ENCODE measurements at regions not wholly inside any gene's neighbourhood (a gene's known extent, or its start where the extent isn't known, plus 50 kb on each side); places are given as distances from the start of the nearest gene placed in this dataset.
"Not testable (repeated sequence)": the region's sequence is repeated elsewhere in the genome, so short reads cannot be mapped to it uniquely, and the experiment has no call there.

DNA sequence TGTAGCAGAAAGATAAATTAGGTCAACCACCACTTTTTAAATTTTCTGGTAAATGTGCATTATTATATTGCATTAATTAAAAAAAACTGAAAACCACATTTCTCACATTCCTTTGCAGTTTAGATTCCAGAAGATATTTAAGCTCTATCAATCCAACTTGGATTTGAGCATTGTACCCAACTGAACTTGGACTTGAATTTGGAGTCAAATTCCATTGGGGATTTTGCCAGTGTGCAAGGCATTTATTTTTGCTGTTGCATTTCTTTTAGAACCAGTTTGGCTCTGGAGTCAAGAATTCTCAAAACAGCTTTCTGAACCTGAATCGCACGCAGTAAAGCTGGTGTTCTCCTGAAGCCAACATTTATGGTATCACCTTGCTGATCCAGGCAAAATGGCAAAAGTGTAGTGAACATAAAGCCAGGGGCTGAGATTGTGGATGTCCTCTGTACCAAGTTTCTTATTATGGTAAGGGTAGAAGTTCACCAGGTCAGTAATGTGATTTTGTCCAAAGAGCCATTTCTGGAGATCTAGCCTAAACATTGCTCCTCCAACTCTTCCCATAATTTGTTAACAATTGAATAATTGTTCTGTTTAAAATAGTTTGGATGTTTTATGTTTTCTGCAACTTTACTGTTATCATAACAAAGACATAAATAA lies 890.9 kb downstream of the LRRIQ3 start:
- no peaks in the 10 kb centered on the region for H3K27me3 Mint-ChIP-seq (ENCODE audit: low read depth in 3 of 3)
- no peak overlapping the region for H3K4me3 Mint-ChIP-seq
- H3K9me3 Mint-ChIP-seq = peaks cover 3 to 39% (median 16%) of the 10 kb centered on the region in 6 donors
- no peak overlapping the region for H3K27ac Mint-ChIP-seq
- no peaks in the 10 kb centered on the region for H3K4me1 Mint-ChIP-seq
- no peaks in the 10 kb centered on the region for H3K36me3 Mint-ChIP-seq
- no peak for DNase-seq

DNA sequence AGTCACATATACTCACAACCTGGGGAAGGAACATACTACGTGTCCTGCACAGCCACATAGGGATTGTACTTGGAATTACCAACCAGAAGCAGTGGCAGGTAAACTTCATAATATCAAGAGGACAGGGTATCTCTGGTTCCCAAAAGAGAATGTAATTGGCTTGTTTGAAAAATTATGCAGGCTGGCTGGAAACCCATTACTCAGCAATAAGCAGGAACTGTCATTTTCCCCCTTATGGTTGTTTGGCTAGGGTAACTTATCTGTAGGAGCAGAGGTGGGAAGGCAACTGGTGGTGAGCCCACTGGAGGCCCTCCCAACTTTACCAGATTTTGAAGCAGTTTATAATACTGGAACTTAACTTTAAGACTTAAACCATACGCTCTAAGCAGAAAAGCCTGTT lies 924.1 kb downstream of the LRRIQ3 start:
- Mint-ChIP-seq H3K4me1 (no peaks in the 10 kb centered on the region), H3K9me3 (peaks cover 13 to 44% (median 22%) of the 10 kb centered on the region in 6 donors), H3K36me3 (peaks cover 0 to 3% (median under 1%) of the 10 kb centered on the region in 3 donors), H3K27me3 (ENCODE audit: low read depth in 3 of 3) (no peaks in the 10 kb centered on the region), H3K27ac (no peak overlapping the region), H3K4me3 (no peak overlapping the region)
- no peak for DNase-seq

DNA sequence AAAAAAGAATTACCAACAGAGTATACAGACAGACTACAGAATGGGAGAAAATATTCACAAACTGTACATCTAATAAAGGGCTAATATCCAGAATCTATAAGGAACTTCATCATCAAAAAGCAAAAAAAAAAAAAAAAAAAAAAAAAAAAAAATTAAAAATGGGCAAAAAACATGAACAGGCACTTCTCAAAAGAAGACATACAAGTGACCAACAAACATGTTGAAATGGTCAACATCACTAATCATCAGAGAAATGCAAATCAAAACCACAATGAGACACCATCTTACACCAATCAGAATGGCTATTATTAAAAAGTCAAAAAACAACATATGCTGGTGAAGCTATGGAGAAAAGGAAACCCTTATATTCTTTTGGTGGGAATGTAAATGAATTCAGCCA lies 952.8 kb downstream of the LRRIQ3 start:
- DNase-seq; H3K4me3 Mint-ChIP-seq; H3K27me3 Mint-ChIP-seq (ENCODE audit: low read depth in 3 of 3); H3K4me1 Mint-ChIP-seq; H3K27ac Mint-ChIP-seq; H3K36me3 Mint-ChIP-seq: not testable (repeated sequence)
- H3K9me3 Mint-ChIP-seq = peaks cover 8 to 46% (median 25%) of the 10 kb centered on the region in 6 donors

DNA sequence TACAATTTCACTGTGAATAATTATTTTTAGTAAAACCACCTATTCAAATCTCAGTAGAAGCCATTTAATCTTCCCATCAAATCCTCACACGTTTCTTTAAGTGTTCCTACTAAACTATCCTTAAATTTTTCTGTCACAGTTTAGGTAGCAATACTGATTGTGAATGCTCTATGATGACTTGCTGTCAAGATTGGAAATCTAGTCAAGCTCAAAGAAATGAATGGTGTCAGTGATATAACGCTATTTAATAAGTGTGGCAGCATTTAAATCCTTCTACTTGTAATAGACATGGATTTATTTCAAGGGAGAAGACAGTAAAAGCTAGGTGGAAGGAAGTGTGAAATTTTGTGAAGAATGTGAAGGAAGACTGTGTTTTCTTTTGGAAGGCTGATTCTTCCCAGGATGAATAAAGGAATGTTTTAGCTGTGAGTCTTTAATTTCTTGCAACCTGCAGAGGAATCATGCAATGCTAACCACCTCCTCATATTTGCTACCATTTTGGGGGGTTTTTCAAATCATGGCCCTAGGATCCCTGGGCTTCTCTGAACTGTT lies 936.7 kb upstream of the NEGR1 start:
- H3K9me3 Mint-ChIP-seq = peaks cover 2 to 44% (median 25%) of the 10 kb centered on the region in 6 donors
- no peak for DNase-seq
- peaks cover 0 to 2% (median 0%) of the 10 kb centered on the region in 3 donors for H3K27me3 Mint-ChIP-seq (ENCODE audit: low read depth in 3 of 3)
- no peak overlapping the region for H3K4me3 Mint-ChIP-seq
- no peaks in the 10 kb centered on the region for H3K4me1 Mint-ChIP-seq
- no peak overlapping the region for H3K27ac Mint-ChIP-seq
- no peaks in the 10 kb centered on the region for H3K36me3 Mint-ChIP-seq

DNA sequence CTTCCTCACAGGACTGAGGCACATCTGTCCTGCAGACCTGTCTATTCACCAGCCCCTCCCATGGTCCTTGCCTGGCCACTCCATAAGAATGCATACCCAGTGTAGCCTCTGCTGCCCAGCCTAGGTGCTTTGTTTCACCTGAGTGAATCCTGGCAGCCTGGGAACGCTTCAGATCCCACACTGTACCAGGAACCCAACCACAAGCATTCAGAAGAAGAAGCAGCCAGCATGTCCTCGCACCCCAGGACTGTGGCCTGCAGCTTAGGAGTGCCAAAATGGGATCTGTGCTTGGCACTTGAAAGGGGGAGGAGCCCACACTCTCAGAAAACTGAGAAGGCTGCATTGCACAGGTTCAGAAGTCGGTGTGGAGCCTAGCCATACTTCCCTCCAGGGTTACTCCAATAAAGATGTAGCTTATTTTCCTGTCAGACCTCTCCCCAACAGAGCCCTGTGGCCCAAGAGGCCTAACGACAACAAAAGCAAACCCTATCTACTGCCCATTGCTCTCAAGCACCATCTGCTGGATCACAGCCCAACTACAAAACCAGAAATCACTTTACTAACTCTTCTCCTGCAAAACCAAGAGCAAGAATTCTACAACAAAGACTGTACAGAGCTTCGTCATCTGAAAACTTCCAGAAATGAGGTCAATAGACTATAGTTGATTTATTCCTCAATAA lies 923.1 kb upstream of the NEGR1 start:
- Mint-ChIP-seq H3K4me3 (no peak overlapping the region), H3K4me1 (no peaks in the 10 kb centered on the region), H3K36me3 (no peaks in the 10 kb centered on the region), H3K27ac (no peak overlapping the region), H3K9me3 (peaks cover 9 to 43% (median 28%) of the 10 kb centered on the region in 6 donors), H3K27me3 (ENCODE audit: low read depth in 3 of 3) (peaks cover 0 to 2% (median 0%) of the 10 kb centered on the region in 3 donors)
- no peak for DNase-seq

DNA sequence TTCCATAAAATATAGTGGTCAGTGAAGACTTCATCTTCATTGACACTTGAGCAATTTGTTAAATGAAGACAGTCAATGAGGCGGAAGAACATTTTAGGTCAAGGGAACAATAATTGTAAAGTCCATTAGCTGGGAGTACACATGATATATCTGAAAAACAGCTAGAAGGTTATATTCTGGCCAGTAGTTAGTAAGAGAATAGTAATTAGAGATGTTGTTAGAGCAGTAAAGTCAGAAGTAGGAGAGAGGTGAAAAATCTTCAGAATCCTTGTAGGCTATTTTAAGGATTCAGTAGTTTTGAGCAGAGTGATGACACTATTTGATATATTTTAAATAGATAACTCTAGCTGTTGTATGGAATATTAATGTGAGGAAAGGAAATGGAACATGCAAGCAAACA lies 915.6 kb upstream of the NEGR1 start:
- DNase-seq = no peak
- Mint-ChIP-seq H3K27ac (no peak overlapping the region), H3K36me3 (no peaks in the 10 kb centered on the region), H3K4me1 (no peaks in the 10 kb centered on the region), H3K27me3 (ENCODE audit: low read depth in 3 of 3) (no peaks in the 10 kb centered on the region), H3K9me3 (peaks cover 4 to 25% (median 9%) of the 10 kb centered on the region in 6 donors), H3K4me3 (no peak overlapping the region)

DNA sequence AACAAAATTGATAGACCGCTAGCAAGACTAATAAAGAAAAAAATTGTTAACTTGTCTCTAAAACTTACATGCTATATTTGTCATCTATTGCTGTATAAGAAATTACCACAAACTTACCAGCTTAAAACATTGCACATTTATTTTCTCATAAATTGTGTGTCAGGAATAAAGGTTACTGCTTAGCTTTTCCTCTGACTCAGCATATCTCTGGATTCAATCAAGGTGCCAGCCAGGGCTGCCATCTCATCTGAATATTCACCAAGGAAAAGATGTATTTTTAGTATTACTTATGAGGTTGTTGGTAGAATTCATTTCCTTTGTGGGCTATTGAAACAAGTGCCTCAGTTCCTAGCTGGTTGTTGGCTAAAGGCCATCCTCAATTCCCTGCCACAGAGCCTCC lies 912.6 kb upstream of the NEGR1 start:
- Mint-ChIP-seq H3K4me3 (no peak overlapping the region), H3K27me3 (ENCODE audit: low read depth in 3 of 3) (no peaks in the 10 kb centered on the region), H3K36me3 (no peaks in the 10 kb centered on the region), H3K4me1 (no peaks in the 10 kb centered on the region), H3K27ac (no peak overlapping the region), H3K9me3 (peaks cover 3 to 24% (median 10%) of the 10 kb centered on the region in 6 donors)
- no peak for DNase-seq

DNA sequence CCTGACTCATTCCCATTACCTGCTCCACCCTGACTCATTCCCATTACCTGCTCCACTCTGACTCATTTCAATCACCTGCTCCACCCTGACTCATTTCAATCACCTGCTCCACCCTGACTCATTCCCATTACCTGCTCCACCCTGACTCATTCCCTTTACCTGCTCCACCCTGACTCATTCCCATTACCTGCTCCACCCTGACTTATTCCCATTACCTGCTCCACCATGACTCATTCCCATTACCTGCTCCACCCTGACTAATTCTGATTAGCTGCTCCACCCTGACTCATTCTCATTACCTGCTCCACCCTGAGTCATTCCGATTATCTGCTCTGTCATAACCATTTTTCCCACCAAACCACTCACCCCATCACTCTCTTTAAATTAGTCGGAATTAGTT lies 901.2 kb upstream of the NEGR1 start:
- H3K36me3 Mint-ChIP-seq; H3K27me3 Mint-ChIP-seq (ENCODE audit: low read depth in 3 of 3); DNase-seq; H3K27ac Mint-ChIP-seq; H3K4me3 Mint-ChIP-seq; H3K4me1 Mint-ChIP-seq: not testable (repeated sequence)
- H3K9me3 Mint-ChIP-seq = peaks cover 6 to 38% (median 20%) of the 10 kb centered on the region in 6 donors

DNA sequence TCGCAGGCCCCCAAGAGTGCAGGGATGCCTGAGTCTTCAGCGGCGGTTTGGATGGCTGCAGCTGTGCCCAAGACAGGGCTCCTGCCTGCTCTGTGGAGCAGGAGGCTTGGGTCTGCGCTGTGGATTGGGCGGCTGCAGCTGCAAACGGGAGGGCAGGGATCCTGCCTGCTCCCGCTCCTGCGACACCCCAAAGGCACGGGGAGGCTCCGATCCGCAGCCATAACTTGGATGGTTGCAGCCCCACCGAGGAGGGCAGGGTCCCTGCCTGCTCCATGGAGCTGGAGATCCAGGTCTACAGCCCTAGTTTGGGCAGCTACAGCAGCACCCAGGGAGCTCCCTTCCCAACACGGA lies 898.8 kb upstream of the NEGR1 start:
- H3K36me3 Mint-ChIP-seq = no peaks in the 10 kb centered on the region
- H3K9me3 Mint-ChIP-seq = peaks cover 9 to 38% (median 17%) of the 10 kb centered on the region in 6 donors
- no peak overlapping the region for H3K4me3 Mint-ChIP-seq
- H3K27ac Mint-ChIP-seq = no peak overlapping the region
- DNase-seq = no peak
- no peaks in the 10 kb centered on the region for H3K4me1 Mint-ChIP-seq
- H3K27me3 Mint-ChIP-seq (ENCODE audit: low read depth in 3 of 3) = peaks cover 0 to 8% (median 0%) of the 10 kb centered on the region in 3 donors

DNA sequence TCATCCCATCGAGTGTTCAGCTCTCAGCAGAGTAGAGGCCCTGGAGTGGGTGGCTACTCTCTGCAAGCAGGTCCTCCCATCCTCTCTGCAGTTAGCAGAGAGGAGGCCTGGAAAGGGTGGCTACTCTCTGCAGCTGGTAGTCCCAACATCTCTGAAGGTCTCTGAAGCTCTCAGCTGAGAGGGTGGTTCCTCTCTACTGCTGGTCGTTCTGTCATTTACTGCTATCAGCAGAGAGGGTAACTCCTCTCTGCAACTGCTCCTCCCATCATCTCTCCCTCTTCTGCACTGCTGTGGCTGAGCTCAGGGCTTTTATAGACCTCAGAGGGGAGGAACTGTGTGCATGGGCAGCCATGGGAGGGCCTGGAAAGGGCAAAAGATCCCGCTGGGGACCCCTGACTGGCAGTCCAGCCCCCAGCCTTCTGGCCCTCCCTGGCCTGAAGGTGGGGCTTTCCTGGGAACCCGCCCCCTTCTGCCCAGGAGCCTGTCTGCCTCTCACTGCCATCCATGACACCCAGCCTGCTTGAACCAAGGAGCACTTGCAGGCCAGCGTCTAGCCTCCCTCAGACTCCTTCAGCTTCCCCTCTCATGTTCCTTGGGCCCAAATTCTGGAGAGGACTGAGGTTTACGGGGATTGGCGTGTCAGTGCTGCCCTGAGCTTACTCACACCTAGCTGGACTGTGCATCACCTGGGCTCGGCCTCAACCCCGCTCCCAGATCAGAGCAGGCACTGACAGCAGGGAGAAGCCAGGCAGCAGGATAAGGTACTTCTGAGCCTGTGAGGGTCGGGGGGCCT lies 898.3 kb upstream of the NEGR1 start:
- H3K36me3 Mint-ChIP-seq = no peaks in the 10 kb centered on the region
- no peaks in the 10 kb centered on the region for H3K4me1 Mint-ChIP-seq
- peaks cover 9 to 36% (median 16%) of the 10 kb centered on the region in 6 donors for H3K9me3 Mint-ChIP-seq
- DNase-seq = no peak
- H3K4me3 Mint-ChIP-seq = no peak overlapping the region
- no peak overlapping the region for H3K27ac Mint-ChIP-seq
- H3K27me3 Mint-ChIP-seq (ENCODE audit: low read depth in 3 of 3) = peaks cover 0 to 6% (median 0%) of the 10 kb centered on the region in 3 donors

DNA sequence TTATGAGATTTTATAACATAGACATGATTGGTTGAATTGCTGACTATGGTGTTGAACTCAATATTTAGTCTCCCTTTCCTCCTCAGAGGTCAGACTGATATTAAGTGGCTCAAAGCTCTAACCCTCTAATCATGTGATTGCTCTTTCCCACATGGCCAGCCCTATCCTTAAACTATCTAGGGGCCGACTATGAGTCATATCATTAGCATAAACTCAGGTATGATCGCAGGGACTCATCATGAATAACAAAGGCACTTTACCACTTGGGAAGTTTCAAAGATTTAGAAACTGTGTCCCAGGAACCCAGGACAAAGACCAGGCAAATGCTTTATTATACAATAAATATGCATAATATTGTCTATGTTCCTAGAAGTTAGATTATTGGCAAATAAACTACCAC lies 894.6 kb upstream of the NEGR1 start:
- no peaks in the 10 kb centered on the region for H3K36me3 Mint-ChIP-seq
- peaks cover 0 to 1% (median 0%) of the 10 kb centered on the region in 3 donors for H3K27me3 Mint-ChIP-seq (ENCODE audit: low read depth in 3 of 3)
- H3K4me3 Mint-ChIP-seq = no peak overlapping the region

DNA sequence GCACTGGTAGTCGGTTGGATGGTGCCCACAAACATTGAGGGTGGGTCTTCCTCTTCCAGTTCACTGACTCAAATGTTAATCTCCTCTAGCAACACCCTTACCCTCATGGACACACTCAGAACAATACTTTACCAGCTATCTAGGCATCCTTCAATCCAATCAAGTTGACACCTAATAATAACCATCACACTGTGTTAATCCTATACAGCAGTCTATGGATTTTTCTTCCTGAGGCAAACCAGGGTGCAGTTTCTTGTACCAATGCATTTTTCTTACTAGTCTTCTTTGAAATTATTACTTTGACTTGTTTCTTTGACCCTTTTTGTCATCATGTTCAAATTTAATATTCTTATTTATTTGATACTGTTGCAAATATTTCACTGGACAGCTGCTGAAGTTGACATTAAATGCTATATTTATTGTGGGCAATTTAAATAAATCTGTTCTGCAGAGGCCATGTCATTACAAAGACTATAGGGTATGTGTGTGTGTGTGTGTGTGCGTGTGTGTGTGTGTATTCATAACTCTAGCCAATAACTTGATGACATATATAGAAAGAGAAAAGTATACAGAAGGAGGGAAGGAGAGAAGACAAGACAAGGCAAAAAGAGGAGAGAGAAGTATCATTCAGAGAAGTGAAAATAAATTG lies 884.8 kb upstream of the NEGR1 start:
- Mint-ChIP-seq H3K9me3 (peaks cover 5 to 35% (median 14%) of the 10 kb centered on the region in 6 donors), H3K36me3 (no peaks in the 10 kb centered on the region), H3K4me3 (no peak overlapping the region), H3K27ac (no peak overlapping the region), H3K4me1 (no peaks in the 10 kb centered on the region), H3K27me3 (ENCODE audit: low read depth in 3 of 3) (no peaks in the 10 kb centered on the region)
- DNase-seq = no peak

More for the DNA sequence above, 894.6 kb upstream of the NEGR1 start:
- no peaks in the 10 kb centered on the region for H3K4me1 Mint-ChIP-seq
- peaks cover 6 to 44% (median 18%) of the 10 kb centered on the region in 6 donors for H3K9me3 Mint-ChIP-seq
- H3K27ac Mint-ChIP-seq = no peak overlapping the region
- DNase-seq = no peak

DNA sequence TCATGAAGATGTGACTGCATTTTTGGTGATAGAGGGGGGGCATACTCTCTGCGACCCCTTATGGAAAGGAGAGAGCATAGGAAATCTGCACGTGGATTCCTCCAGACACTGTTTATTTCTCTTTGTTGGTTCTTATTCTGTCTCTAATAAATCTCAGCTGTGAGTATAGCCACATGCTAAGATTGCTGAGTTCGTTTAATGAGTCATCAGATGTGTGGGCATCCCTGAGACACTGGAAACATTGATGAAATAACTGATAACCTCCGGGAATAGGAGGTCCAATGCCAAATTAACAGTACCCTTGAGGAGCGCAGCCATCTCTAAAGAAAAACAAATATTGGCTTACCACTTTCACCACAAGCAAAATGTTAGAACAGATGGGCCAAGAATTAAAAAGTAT lies 880.2 kb upstream of the NEGR1 start:
- no peak overlapping the region for H3K4me3 Mint-ChIP-seq
- H3K36me3 Mint-ChIP-seq = no peaks in the 10 kb centered on the region
- peaks cover 0 to 2% (median 0%) of the 10 kb centered on the region in 3 donors for H3K27me3 Mint-ChIP-seq (ENCODE audit: low read depth in 3 of 3)
- H3K27ac Mint-ChIP-seq = no peak overlapping the region
- H3K9me3 Mint-ChIP-seq = peaks cover 3 to 32% (median 14%) of the 10 kb centered on the region in 6 donors
- DNase-seq = no peak
- no peaks in the 10 kb centered on the region for H3K4me1 Mint-ChIP-seq

All from immature natural killer cell (primary cell).